Tibial nerve (tissue), 4 donors: ENCODE measurements at regions not wholly inside any gene's neighbourhood (a gene's known extent, or its start where the extent isn't known, plus 50 kb on each side); places are given as distances from the start of the nearest gene placed in this dataset.

Experiments
- EP300 ChIP-seq, 2 donors: sonication (generic); formaldehyde crosslinking; IDR thresholded peaks; one replicate each; pipeline ENCODE4 v1.6.1; 2017; ENCODE audit warnings: antibody characterized with exemption in 2 of 2, mild to moderate bottlenecking in 1 of 2
- POLR2A ChIP-seq, 2 donors: fragments of 450-650 bp; IDR thresholded peaks; one replicate each; pipeline ENCODE4 v1.6.1; 2017; ENCODE audit warnings: antibody characterized with exemption in 2 of 2, mild to moderate bottlenecking in 2 of 2, moderate library complexity in 2 of 2
- TF ChIP-seq, protein P1 (sequence below), 5 experiments: fragments of 200-600 bp in 3 of 5; fragments of 450-650 bp in 2 of 5; sonication (generic) in 3 of 5; IDR thresholded peaks; one replicate each; pipeline ENCODE4 v1.5.1; 2016 to 2019; ENCODE audit warnings: antibody characterized with exemption in 5 of 5, mild to moderate bottlenecking in 3 of 5, moderate library complexity in 2 of 5

DNA sequence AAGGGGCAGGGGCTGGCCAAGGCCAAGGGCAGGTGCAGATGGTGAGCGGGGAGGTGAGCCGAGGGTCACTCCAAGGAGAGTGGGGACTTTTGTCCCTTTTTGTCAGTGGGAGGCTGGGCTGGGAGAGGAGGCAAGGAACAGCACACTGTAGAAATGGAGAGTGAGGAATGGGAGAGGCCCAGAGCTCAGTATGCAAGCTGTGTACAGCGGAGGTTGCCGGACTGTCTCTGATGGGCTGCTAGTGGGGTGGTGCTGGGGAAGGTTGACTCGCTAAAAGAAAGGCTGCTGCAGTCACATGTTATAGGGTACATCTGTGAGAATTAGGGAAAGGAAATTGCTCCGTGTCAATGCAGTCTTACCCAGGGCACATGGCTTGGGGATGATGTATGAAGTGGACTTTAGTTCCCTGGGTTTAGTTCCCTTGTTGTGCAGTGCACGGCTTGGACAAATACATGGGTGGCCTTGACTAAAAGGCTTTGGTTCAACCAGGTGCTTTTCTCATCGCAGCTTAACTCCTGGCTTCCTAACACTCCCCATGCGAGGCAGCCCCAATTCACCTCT is 57.1 kb upstream of the STX18 start:
- TF ChIP-seq, protein P1, sequence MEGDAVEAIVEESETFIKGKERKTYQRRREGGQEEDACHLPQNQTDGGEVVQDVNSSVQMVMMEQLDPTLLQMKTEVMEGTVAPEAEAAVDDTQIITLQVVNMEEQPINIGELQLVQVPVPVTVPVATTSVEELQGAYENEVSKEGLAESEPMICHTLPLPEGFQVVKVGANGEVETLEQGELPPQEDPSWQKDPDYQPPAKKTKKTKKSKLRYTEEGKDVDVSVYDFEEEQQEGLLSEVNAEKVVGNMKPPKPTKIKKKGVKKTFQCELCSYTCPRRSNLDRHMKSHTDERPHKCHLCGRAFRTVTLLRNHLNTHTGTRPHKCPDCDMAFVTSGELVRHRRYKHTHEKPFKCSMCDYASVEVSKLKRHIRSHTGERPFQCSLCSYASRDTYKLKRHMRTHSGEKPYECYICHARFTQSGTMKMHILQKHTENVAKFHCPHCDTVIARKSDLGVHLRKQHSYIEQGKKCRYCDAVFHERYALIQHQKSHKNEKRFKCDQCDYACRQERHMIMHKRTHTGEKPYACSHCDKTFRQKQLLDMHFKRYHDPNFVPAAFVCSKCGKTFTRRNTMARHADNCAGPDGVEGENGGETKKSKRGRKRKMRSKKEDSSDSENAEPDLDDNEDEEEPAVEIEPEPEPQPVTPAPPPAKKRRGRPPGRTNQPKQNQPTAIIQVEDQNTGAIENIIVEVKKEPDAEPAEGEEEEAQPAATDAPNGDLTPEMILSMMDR (IDR thresholded peaks at IDR 0.05) = no peak
- TF ChIP-seq POLR2A (IDR thresholded peaks at IDR 0.05) = no peak
- TF ChIP-seq EP300 (IDR thresholded peaks at IDR 0.05) = no peak
